Dendritic cell treated with granulocyte-macrophage colony-stimulating factor and Interleukin-4, amounts not matched to agents 40 ng/mL and 50 ng/mL, for 4 days (primary cell): ENCODE measurements at regions not wholly inside any gene's neighbourhood (a gene's known extent, or its start where the extent isn't known, plus 50 kb on each side); places are given as distances from the start of the nearest gene placed in this dataset.

ENCODE experiments used
- H3K27ac Mint-ChIP-seq: one replicate; pipeline ENCODE4 v1.8.0; 2022; ENCODE audit warnings: mild to moderate bottlenecking, mixed read lengths
- H3K27me3 Mint-ChIP-seq: one replicate; pipeline ENCODE4 v1.8.0; 2022; ENCODE audit warnings: mild to moderate bottlenecking, mixed read lengths
- H3K36me3 Mint-ChIP-seq: one replicate; pipeline ENCODE4 v1.8.0; 2022; ENCODE audit warnings: low read depth, mixed read lengths
- H3K4me1 Mint-ChIP-seq: one replicate; pipeline ENCODE4 v1.8.0; 2022; ENCODE audit warnings: low read depth, mixed read lengths
- H3K4me3 Mint-ChIP-seq: one replicate; pipeline ENCODE4 v1.8.0; 2022; ENCODE audit warnings: mild to moderate bottlenecking, moderate library complexity, mixed read lengths
- H3K9me3 Mint-ChIP-seq: one replicate; pipeline ENCODE4 v1.8.0; 2022; ENCODE audit warnings: mixed read lengths
- intact Hi-C: fragments of 100-400 bp; cut with micrococcal nuclease; formaldehyde crosslinking; loops from one replicate; pipeline ENCODE4 v1.15.0; 2022

GRCh38 chr11:29389793-29390192 lies 627.0 kb downstream of the KCNA4 start:
- H3K27ac Mint-ChIP-seq = no peak overlapping the region
- H3K9me3 Mint-ChIP-seq = no peaks in the 10 kb centered on the region
- H3K36me3 Mint-ChIP-seq = no peaks in the 10 kb centered on the region
- no peaks in the 10 kb centered on the region for H3K4me1 Mint-ChIP-seq
- intact Hi-C loops = no loop called here
- H3K4me3 Mint-ChIP-seq = no peak overlapping the region
- no peaks in the 10 kb centered on the region for H3K27me3 Mint-ChIP-seq

- peaks cover 29% of the 10 kb centered on the region for H3K9me3 Mint-ChIP-seq
- H3K36me3 Mint-ChIP-seq = no peaks in the 10 kb centered on the region
- H3K4me3 Mint-ChIP-seq = no peak overlapping the region
- no peak overlapping the region for H3K27ac Mint-ChIP-seq
- no peaks in the 10 kb centered on the region for H3K27me3 Mint-ChIP-seq
- intact Hi-C loops = no loop called here
- no peaks in the 10 kb centered on the region for H3K4me1 Mint-ChIP-seq
These were observed 643.1 kb downstream of the KCNA4 start for GRCh38 chr11:29373725-29374124.

DNA sequence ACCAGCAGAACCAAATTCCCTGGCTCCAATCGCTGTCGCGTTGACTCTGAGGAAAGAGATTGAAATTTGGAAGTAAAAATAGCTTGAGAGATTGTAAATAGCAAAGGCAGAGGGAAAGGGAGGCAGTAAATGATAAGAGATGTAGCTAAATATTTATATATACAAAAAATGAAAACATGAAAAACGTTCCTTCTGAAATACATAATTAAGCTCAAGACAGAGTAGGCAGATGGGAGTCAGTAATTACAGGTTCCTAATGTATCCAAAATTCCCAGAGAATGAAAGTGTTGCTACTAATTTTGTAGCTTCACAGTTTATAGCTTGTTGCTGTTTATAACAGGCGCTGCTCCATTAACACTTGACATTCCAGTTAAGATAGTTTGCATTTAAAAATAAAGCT lies 648.7 kb downstream of the KCNA4 start:
- intact Hi-C loops = no loop called here
- H3K4me1 Mint-ChIP-seq = no peaks in the 10 kb centered on the region
- H3K4me3 Mint-ChIP-seq = no peak overlapping the region
- peaks cover 13% of the 10 kb centered on the region for H3K9me3 Mint-ChIP-seq
- no peaks in the 10 kb centered on the region for H3K27me3 Mint-ChIP-seq
- no peaks in the 10 kb centered on the region for H3K36me3 Mint-ChIP-seq
- H3K27ac Mint-ChIP-seq = no peak overlapping the region

GRCh38 chr11:29364006-29364405 lies 652.8 kb downstream of the KCNA4 start:
- intact Hi-C loops = no loop called here
- no peaks in the 10 kb centered on the region for H3K27me3 Mint-ChIP-seq
- H3K36me3 Mint-ChIP-seq = no peaks in the 10 kb centered on the region
- no peak overlapping the region for H3K27ac Mint-ChIP-seq
- no peaks in the 10 kb centered on the region for H3K9me3 Mint-ChIP-seq
- H3K4me1 Mint-ChIP-seq = no peaks in the 10 kb centered on the region
- no peak overlapping the region for H3K4me3 Mint-ChIP-seq

DNA sequence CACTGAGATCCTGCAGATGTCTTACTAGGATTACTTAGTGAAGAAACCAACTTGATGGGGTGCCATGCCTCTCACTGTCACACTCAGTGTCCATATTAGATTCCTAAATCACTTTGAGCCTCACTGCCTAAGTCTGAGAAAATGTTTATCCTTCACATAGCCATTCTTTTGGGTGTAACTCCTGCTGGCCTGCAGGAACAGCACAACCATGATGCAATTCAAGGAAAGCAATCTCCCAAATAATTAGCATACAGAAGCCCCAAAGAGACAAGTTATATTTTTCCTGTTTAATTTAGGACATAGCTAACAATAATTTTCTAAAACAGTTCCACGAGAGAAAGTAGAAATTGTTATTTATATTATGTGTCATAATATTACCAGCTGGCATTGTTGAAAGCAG lies 655.5 kb downstream of the KCNA4 start:
- intact Hi-C loops = no loop called here
- Mint-ChIP-seq H3K9me3 (no peaks in the 10 kb centered on the region), H3K27me3 (no peaks in the 10 kb centered on the region), H3K4me1 (no peaks in the 10 kb centered on the region), H3K4me3 (no peak overlapping the region), H3K27ac (no peak overlapping the region), H3K36me3 (no peaks in the 10 kb centered on the region)

DNA sequence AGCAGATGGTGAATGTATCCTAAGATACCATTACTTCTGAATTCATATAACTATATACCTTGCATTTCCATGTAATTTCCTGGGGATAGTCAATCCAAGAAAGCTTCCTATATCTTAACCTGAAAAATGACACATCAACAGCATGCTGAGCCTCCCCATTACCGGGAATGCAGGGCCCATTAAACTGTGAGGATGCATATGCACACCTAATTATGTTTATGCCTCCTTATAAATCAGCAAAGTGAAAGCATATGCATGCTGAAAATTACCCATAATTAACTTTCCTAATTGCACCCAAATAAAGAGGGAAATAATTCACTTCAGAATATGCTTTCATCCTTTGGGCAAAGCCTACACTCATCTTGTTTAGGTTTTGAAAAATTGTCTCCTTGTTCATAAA lies 663.0 kb downstream of the KCNA4 start:
- intact Hi-C loops = no loop called here
- H3K27me3 Mint-ChIP-seq = no peaks in the 10 kb centered on the region
- H3K4me1 Mint-ChIP-seq = no peaks in the 10 kb centered on the region
- H3K9me3 Mint-ChIP-seq = no peaks in the 10 kb centered on the region
- no peaks in the 10 kb centered on the region for H3K36me3 Mint-ChIP-seq
- H3K27ac Mint-ChIP-seq = no peak overlapping the region
- no peak overlapping the region for H3K4me3 Mint-ChIP-seq

GRCh38 chr11:29352273-29352795 lies 664.5 kb downstream of the KCNA4 start:
- Mint-ChIP-seq H3K27ac (no peak overlapping the region), H3K4me3 (no peak overlapping the region), H3K9me3 (no peaks in the 10 kb centered on the region), H3K36me3 (no peaks in the 10 kb centered on the region), H3K27me3 (no peaks in the 10 kb centered on the region), H3K4me1 (no peaks in the 10 kb centered on the region)
- intact Hi-C loops = no loop called here

GRCh38 chr11:29351301-29351873 lies 665.4 kb downstream of the KCNA4 start:
- Mint-ChIP-seq H3K4me3 (no peak overlapping the region), H3K9me3 (no peaks in the 10 kb centered on the region), H3K27me3 (no peaks in the 10 kb centered on the region), H3K27ac (no peak overlapping the region), H3K4me1 (no peaks in the 10 kb centered on the region), H3K36me3 (no peaks in the 10 kb centered on the region)
- intact Hi-C loops = no loop called here

DNA sequence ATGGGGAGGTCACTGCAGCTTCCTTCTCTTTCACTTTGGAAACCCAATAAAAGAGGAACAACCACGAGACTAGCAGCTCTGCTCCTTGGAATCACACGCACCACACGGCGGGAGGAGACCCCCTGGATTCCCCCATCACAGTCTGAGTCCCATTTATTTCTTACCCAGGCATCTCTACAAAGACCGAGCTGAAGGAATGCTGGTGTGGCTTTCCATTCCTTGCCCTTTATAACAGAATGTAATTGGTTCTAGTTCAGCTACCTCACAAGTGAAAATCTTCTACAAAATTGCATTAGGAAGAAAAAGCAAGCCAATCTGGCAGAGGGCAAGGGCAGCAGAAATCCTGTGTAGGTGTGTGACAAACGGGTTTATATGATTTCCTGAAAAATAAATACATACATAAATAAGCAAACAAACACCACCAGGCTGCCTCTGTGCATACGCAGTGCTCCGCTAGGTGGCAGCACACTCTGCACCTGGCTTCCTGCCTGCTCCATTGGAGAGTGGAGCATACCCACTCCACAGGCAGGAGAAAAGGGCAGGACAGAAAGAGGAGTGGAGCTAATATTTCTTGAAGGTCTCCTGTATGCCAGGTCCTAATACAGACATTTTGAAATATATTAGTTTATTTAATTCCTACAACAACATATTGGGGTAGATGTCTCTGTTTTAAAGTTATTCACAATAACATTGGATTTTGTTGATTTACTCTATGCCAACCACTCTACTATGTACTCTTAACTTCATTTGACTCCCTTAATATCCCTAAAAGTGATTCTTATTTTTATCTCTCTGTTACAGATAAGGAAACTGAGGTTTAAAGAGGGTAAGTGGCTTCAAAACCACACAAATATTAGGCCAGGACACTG lies 673.1 kb downstream of the KCNA4 start:
- no peaks in the 10 kb centered on the region for H3K27me3 Mint-ChIP-seq
- no peaks in the 10 kb centered on the region for H3K4me1 Mint-ChIP-seq
- H3K9me3 Mint-ChIP-seq = no peaks in the 10 kb centered on the region
- no peak overlapping the region for H3K4me3 Mint-ChIP-seq
- no peak overlapping the region for H3K27ac Mint-ChIP-seq
- intact Hi-C loops = loop anchor here (2.0 kb wide), 1 partner anchor 799 kb away; no protein-coding TSS in a partner anchor
- H3K36me3 Mint-ChIP-seq = no peaks in the 10 kb centered on the region

- Mint-ChIP-seq H3K4me3 (no peak overlapping the region), H3K9me3 (no peaks in the 10 kb centered on the region), H3K27ac (no peak overlapping the region), H3K36me3 (no peaks in the 10 kb centered on the region), H3K4me1 (no peaks in the 10 kb centered on the region), H3K27me3 (no peaks in the 10 kb centered on the region)
- intact Hi-C loops = no loop called here
These were observed 679.9 kb downstream of the KCNA4 start for GRCh38 chr11:29336727-29337575.

DNA sequence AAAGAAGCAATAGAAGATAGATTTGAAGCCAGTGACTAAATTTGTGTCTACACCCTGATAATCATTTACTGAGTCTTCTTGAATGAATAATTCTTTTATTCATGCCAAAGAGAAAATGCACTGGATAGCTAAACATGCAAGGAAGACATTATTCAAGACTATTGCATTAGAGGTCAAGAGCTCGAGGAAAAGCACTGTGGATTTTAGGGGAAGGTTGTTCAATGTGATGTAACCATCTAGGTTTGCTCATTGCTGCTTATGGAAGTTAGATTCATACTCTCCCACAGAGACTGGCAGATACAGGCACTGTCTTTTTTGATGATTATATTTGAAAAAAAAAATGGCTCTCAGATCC lies 682.1 kb downstream of the KCNA4 start:
- H3K27me3 Mint-ChIP-seq = no peaks in the 10 kb centered on the region
- no peaks in the 10 kb centered on the region for H3K4me1 Mint-ChIP-seq
- H3K9me3 Mint-ChIP-seq = no peaks in the 10 kb centered on the region
- no peak overlapping the region for H3K4me3 Mint-ChIP-seq
- no peak overlapping the region for H3K27ac Mint-ChIP-seq
- H3K36me3 Mint-ChIP-seq = no peaks in the 10 kb centered on the region
- intact Hi-C loops = loop anchor here (5.0 kb wide), 1 partner anchor 1637 kb away; no protein-coding TSS in a partner anchor

DNA sequence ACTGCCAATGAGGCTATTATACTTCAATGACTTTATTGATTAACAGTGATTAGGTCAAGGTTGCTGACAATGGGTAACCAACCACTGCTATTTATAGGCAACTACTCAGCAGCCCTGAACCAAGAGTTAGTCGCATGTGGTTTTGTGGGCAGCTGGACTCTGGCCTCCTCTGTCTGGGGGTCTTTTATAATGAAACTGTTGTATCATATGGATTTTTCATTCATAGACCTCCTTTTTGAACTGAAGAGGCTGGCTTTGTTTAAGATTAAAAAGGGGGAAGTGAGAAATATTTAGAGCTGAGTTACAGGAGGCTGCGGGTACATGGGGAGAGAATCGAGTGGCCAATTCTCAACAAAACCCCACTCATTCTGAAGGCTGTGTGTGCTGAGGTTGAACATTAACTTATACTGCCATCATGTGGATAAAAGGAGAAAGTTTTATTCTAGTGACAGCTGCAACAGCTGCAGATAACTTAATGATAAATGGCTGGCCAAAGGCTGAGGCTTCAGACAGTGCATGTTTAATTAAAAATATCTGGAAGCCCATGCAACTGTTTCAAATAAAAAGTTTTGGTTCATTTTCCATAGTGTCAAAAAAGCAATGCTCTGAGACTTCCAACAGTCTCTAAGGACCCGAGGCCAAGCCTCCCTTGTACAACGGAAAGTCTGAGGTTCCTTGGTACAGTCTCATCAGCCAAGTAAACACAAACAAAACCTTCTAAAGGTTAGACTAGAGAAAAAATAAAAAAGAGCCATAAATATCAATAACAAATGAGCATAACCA lies 682.6 kb downstream of the KCNA4 start:
- intact Hi-C loops = loop anchor here (5.0 kb wide), 1 partner anchor 1637 kb away; no protein-coding TSS in a partner anchor
- Mint-ChIP-seq H3K36me3 (no peaks in the 10 kb centered on the region), H3K4me1 (no peaks in the 10 kb centered on the region), H3K9me3 (no peaks in the 10 kb centered on the region), H3K27me3 (no peaks in the 10 kb centered on the region), H3K4me3 (no peak overlapping the region), H3K27ac (no peak overlapping the region)

DNA sequence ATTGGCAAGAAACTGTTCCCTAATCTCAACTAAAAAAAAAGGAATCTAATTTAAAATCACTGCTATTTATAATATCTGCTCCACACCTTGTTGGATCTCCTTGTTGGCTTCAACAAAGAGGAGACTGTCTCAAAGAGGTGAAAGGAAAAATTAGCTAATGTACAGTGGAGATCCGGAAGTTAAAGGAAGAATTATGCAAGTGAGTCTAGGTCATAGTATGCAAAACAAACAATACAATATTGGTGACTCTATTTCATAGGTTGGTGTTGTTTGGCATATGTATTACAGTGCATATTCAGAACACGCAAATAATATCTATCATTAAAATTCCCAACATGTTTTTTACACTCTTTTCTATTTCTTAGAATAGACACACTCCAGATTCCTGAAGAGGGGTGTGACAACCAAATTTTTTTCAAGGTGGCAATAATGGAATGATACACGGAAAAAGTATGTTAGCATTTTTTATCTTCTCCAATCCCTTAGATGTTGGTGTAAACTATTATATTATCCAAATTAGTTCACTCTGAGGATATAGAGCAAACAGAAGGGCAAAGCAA lies 685.3 kb downstream of the KCNA4 start:
- intact Hi-C loops = loop anchor here (5.0 kb wide), 1 partner anchor 1634 kb away; no protein-coding TSS in a partner anchor
- Mint-ChIP-seq H3K9me3 (no peaks in the 10 kb centered on the region), H3K36me3 (no peaks in the 10 kb centered on the region), H3K27me3 (no peaks in the 10 kb centered on the region), H3K4me1 (no peaks in the 10 kb centered on the region), H3K4me3 (no peak overlapping the region), H3K27ac (no peak overlapping the region)
